Stimulated activated CD8-positive, alpha-beta memory T cell treated with anti-CD3 and anti-CD28 coated beads, Interleukin-7, amount 100 ng/mL, for 4 hours (primary cell): ENCODE measurements at regions not wholly inside any gene's neighbourhood (a gene's known extent, or its start where the extent isn't known, plus 50 kb on each side); places are given as distances from the start of the nearest gene placed in this dataset.

ENCODE experiments used
- DNase-seq, 2 donors: peaks; one replicate each; pipeline ENCODE4 v3.0.0-alpha.2; 2020; ENCODE audit warnings: low read depth in 2 of 2

DNA sequence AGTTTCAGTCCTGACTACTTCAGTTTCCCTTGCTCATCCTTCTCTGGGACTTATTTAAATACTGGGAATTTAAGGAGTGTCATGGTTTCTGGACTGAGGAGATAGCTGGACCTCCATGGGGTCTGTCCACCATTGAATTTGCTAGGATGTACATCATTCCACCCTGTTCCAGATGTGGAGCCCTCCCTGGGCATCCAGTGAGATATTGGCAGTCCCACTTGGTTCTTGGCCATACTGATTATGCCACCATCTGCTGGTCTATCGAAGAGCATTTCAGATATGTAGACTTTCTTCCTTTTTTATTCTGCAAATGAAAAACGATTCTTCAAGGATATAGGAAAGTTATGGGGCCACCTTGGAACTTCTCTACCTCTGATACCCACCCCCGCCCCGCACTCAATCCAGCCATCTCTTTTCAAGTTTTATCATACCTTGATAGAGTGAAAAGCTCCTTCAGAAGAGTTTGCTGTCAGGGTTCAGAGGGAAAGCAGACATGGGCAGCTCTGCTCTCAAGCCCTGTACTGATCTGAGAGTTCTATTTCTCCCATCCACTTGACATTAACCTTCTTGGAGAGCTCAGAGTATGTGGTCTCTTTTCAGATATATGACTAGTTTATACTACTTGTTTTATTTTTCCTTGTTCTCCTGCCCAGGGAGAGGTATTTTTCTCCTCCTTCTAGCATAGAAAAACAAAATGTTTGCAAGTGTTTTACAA, 490.7 kb upstream of the SGCD start:
- no peak for DNase-seq

DNA sequence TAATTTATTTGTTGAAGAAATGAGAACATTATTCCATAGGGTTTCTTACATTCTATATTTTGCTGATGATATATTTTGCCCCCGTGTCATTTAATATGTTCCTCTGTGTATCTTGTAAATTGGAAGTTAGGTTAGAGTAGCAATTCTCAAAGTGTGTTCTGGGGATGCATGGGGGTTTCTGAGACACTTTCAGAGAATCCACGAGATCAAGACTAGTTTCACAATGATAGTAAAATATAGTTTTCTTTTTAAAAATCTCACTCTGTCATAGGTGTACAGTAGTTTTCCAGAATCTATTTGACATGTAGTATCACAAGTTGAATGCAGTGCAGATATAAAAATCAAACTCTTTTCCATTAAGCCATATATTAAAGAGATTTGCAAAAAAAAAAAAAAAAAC, 488.6 kb upstream of the SGCD start:
- no peak for DNase-seq

DNA sequence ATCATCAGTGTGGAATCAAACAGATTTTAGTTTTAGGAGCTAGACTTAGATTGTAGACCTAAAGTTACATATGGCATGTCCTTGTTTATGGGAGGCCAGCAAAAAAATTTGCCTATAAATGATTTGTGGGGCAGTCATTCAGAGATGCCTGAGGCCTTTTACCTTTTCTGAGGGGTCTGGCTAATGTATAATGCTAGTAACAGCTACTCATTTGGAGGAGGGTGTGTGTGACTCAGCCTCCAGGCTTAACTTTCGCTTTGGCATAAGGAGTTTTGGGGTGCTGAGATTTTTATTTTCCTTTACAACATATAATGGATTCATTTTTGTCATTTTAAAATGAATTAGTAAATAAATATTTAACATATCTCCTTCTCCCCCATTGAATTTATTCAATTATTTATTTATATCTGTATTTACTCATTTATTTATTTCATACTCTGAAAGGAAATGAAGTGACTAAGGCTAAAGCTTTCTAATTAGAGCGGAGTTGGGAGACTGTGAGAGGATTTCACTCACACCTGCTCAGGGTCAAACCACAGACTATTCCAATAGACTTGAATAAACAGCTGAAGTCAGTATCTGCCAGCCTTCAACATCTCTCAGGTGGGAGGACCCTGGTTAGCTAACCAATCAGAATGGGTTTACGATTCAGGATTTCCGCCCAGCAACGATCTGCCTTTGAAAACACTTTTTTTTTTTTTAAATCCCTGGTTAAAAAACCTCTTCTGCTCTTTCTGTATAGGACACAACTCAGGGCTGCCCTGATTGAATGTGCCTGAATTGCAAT, 487.5 kb upstream of the SGCD start:
- no peak for DNase-seq

DNA sequence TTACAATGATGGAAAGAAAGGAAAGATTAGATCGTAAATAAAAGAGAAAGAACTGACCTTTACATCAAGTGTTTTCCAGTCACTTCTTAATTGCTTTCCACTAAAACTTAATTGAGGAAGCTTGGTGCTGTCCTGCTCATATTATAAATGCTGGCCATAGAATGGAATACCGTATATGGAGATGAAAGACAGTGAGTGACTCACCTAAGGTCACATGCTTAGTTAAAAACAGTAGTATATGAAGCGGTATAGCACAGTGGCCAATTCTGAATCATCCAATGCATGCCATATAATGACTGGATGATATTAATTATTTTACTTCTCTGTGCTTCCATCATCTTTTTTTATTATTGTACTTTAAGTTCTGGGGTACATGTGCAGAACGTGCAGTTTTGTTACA, 482.4 kb upstream of the SGCD start:
- no peak for DNase-seq

DNA sequence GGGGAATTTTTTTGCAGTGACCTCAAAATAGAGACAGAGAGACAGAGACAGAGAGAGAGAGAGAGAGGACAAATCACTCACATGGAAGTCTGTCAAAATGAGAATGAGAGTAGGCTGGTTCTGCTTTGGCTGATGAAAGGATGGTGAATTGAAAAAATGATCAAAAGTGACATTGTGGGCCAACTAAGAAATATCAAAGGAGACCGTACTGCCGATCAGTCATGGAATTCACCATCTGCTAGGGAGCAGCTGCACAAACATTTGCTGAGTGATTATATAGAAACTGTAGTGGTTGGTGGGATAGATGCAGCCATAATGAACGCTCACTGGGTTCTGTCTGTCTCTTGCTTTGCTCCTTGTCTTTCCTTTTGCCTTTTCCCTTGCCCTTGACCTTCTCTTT, 476.6 kb upstream of the SGCD start:
- no peak for DNase-seq

DNA sequence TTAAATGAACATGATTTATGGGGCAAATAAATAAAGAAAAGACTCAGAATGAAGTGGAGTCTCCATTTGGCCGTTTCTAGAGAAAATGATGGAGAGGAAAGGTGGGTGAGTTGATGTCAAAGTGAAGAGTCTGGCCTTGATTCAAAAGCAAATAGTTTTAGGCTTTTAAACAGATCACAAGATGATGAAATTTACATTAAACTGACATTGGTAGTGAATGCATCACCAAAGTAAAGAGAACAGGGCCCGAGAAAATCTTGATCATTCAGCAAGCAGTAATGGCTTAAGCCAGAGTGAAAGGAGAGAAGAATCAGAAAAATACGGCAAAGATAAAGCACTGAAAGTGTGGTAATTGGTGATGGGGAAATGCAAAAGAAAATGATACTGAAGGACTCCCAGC, 460.0 kb upstream of the SGCD start:
- no peak for DNase-seq

DNA sequence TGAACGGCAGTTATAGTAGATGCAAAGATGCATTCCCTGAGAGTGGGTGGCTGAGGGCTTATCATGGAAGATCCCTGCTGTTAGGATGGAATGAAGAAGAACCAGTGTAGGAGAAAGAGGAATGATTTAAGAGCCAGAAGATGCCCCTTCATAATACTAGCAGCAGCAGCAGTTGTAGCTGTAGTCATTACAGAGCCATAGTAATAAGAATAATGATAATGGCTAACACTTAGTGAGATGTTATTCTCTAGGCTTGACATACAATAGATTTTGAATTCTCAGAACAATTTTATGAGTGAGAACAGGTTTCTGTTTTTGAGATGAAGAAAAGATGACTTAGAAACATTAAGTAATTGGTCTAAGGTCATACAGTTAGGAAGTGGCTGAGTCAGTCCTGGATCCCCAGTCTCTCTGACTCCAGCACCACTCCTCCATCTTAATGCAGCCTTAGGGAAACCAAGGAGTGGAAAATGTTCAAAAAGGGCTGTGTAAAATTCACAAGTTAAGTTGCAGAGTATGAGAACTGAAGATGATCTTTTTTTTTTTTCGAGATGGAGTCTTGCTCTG, 459.4 kb upstream of the SGCD start:
- no peak for DNase-seq

DNA sequence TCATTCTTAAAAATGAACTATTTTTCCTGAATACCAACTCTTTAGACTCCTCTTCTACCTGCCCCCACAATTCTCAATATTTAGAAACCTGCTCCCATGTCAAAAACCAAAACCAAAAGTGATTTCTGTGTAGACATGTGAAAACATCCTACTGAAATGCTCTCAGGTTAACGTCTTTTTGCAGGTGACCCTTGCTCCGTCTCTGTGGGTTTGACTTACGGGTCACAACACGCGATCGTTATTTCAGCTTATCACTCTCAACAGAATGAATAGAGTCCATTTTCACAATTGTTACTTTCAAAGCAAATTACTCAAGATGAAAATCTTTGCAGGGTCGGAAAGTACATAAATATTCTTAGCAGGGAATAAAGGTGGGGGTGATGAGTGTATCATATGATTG, 456.3 kb upstream of the SGCD start:
- DNase-seq, result no peak

DNA sequence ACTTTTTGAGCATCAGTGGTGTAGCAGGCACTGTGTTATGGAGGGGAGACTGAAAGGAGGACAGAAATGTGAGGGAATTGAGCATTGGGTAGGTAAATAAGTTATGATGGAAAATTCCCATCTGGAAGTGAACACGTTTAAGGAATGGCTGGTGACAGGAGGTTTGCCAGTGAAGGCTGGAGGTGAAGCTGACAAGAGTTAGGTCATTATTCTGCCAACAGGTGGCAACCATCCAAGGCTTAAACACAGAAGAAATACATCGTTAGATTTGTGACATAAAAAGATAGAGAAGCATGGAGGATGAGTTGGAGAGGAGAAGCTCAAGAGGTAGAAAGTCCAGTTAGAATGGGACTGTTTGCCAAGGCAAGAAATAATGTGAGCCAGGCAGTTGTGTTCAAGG, 455.3 kb upstream of the SGCD start:
- DNase-seq, result no peak

DNA sequence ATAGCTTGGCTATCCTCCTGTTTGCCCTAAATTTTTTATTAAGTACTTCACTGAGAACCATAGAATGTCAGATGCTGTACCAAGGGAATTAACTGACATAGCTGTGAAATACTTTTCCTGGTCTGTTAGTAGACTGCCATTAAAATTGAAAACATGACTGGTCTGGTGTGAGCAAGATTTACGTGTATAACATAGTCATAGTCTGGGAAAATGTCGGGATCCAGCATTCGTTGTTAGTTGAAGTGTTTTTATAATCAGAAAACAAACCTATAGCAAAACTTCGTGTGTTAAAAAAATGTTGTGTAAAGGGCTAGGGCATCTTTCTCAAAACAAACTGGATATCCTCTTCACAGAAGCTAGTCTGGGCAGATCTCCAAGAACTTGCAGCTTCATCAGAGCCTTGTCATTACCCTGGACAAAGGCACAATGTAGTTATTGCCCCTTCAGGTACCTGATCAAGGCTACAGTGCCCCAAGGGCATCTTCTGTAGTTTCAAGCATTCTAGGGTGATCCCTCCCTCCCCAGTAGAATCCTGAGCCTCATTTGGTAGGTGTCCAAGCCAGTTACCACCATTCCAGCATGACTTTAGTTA, 454.2 kb upstream of the SGCD start:
- no peak for DNase-seq

DNA sequence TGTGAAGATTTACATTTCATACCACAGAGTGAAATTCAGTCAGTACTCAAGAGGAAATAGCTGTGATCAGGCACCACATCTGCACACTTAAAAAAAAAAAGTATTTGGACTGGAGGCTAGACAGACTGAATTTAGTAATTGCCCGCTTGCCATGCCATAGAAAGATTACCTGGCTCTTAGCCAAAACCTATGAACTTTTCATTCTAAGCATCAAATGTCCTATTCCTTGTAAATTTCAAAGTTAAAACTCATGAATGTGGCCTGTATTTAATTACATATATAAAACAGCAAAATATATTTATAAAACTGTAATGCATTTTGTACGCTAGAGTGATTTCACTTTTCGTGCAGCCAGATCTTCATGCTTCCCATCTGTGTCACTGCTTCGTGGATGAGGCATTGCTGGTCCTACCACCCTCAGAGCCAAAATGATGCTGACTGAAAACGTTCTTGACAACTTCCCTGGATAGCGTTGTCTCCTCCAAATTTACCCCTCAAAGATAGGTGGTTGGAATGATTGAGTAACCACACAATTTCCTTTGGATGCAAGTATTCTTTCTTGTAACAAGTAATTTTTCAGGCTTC, 447.9 kb upstream of the SGCD start:
- DNase-seq, result no peak

DNA sequence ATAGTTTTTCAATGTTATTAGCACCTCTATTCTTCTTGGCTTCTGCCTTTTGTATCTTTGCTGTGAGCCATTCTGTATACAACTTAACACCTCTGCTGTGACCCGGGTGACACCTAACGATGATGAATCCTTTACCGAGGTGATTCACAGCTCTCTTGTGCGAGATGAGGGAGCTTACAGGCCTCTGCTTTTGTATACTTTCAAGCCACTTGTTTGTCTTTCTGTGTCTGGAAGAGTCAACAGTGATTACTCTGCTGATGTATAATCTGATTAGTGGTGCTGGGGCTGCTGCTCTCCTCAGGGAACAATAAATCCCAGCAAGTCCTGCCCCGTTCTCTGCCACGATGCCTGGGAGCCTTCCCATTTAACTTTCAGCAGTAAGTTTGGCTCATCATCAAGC, 442.9 kb upstream of the SGCD start:
- no peak for DNase-seq

DNA sequence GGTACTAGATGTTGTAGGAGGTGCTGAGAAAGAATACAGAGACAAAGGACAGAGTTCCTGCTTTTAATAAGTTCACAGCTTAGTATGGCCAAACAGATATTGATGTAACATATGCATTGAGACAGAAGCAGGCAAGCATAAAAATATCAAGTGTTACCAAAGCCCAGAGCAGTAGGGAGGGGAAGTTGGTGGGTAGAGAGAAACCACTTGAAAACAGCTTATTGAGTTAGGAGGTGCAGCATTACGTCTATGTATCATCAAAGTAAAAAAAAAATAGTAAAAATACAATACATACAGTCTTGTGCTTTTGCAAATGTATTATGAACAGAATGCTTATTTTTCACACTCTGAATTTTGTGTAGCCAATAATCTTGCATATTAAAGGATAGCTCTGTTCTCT, 441.8 kb upstream of the SGCD start:
- no peak for DNase-seq

DNA sequence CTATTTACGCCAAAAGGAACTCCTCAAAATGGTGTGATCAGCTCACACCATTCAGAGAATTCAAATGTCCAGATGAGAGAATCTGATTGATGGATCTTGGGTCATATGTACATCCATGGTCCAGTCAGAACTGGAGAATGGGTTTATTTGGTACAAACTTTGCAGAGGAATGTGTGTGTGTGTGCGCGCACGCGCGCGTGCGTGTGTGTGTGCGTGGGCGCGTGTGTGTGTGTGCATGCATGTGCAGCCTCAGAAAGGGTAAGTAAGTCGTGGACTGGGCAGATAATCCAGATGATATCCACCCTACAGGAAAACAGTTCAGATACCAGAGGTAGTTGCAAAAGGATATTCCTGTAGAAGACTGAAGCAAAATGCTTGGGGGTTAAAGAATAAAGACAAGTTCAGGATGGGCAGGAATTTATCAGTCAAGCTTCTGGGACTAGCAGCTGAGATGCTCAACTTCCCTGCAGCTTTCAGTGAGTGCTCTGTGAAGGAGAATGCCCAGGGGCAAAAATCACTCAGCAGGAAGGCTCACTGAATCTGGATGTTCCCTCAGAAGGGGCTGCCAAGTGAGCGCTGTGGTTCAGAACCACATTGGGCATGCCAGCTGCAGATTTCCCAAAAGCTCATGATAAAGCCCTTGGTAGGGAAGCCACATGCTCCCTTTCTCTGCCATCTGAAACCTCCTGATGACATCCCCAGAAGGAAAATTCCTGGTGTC, 440.5 kb upstream of the SGCD start:
- DNase-seq, result no peak

DNA sequence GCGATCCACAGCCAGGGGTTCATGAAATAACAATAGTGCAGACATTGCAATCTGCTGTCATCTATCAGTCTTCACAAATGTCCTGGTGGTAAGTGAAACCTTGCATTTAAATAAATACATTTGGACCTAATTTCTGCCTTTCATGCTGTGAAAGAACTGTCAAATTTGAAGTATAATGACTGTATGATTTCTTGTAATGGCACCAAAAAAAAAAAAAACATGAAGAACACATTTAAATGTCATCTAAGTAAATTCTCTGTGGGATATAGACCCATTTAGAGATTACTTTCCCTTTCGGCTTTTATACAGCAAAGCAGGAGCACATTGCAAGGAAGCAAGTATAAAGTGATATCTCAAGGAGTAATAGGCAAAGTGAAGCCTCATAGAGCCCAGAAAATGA, 431.5 kb upstream of the SGCD start:
- DNase-seq, result no peak

DNA sequence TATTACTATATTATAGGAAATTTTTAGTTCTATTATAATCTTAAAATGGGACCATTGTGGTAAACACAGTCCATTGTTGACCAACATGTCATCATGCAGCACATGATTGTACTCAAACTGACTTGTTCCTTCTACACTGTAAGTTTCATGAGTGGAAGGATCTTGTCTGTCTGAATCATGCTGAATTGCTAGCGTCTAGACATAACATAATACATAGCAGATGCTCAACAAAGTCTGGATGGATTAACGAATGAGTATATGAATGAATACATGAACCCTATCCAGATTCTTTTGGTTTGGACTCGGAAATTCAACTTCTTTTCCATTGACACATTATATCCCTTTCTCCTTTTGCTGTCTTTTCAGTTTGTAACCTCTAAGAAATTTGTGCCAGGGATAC, 429.2 kb upstream of the SGCD start:
- DNase-seq, result no peak

DNA sequence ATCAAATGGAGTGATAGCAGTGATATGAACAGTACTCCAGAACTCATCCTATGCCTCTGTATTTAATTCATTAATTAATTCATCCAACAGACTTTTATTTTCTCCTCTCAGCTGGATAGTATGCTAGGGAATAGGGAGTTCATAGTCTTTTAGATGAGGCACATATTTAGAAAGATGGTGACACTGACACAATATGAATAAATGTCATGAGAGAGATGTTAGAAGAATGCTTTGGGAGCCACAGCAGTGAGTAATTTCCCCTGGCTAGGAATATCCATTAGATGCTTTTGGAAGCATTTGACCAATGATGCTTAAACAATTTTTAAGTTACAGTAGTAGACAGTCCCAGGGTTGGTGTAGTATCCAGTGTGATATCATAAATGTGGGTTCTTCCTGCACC, 428.7 kb upstream of the SGCD start:
- DNase-seq, result no peak

DNA sequence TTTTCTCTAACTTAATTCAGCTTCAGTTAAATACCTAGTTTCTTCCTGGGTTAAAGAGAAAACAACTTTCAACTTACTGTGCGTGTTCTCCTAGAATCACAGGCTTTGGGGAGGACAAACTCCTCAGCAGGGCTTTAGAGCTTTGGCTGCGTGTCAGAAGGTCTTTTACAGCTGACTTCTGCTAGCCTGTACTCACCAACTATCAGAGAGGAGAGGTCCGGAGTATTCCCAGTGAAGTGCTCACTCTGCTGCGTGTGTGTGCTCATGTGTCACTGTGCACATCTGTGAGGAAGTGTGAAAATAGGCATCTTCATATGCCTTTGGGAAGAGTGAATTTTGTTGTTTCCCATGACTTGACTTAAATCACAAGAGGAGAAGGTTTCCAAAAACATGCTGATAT, 423.2 kb upstream of the SGCD start:
- no peak for DNase-seq

DNA sequence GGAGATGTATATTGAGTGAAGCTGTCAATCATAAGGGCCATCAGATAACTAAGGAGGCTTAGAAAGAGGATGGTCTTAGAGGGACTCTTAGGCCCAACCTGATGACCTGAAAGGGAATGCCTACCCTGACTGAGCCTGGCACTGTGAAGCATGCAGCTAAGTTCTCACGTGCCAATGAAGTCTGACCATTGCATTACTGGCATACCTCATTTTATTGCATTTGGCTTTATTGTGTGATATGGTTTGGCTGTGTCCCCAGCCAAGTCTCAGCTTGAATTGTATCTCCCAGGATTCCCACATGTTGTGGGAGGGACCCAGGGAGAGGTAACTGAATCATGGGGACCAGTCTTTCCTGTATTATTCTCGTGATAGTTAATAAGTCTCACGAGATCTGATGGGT, 421.6 kb upstream of the SGCD start:
- no peak for DNase-seq

DNA sequence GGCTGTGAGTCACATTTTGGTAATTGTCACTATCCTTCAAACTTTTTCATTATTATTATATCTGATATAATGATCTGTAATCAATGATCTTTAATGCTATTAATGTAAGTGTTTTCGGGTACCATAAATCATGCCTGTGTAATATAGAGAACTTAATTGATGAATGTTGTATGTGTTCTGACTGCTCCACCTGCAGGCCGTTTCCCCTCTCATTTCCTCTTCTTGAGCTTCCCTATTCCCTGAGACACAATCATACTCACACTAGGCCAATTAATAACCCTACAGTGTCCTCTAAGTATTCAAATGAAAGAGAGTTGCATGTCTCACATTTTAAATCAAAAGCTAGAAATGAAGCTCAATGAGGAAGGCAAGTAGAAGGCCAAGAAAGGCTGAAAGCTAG, 420.9 kb upstream of the SGCD start:
- no peak for DNase-seq

DNA sequence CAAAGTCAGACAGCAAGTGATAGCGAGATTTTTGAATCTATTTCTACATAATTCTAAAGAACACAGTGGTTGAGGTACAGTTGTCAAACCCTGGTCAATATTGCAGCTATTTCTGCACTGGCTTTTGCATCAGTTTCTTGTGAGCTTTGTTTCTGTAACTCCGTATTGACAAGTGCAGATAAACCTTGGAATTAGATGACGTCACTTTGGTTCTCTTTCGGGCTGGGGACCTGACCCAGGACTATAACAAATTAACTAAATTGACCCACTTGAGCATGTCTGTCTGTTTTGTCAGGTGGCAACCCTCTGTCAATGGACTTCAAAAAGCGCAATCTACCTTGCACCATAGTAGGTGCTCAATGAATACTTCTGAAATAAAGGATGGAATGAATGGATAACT, 418.4 kb upstream of the SGCD start:
- DNase-seq, result no peak

DNA sequence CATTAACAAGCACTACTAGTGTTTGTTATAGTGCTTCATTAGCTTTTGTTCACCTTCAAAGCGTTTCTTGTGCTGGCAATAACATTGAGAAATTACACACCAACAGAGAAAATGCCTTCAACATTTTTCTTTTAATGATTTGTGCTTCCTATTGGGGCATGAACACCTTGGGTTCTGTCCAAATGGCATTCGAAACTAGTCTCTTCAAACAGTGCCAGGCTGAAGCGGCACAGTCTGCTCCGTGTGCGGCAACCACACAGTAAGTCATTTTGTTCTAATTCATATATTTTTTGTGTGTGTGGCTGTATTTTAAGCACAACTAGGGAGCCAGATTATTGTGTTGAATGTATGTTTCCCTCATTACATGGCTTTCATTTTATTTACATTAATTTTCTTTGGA, 414.7 kb upstream of the SGCD start:
- DNase-seq, result no peak
